ENCODE measurements at regions not wholly inside any gene's neighbourhood (a gene's known extent, or its start where the extent isn't known, plus 50 kb on each side); places are given as distances from the start of the nearest gene placed in this dataset.

GRCh38 chr21:33121715-33122475 is 52.0 kb downstream of the OLIG1 start:
- H3K27me3 ChIP-seq (ENCODE audit: control insufficient read depth in 4 of 4, insufficient read depth in 4 of 4, low read length in 3 of 4): peaks cover 0 to 7% (median 1%) of the 10 kb centered on the region in 4 donors
- DNase-seq (ENCODE audit: low spot score): no peak

GRCh38 chr21:33122507-33122906 is 52.6 kb downstream of the OLIG1 start:
- Histone ChIP-seq H3K27ac (ENCODE audit: low read depth in 1 of 2, low read length in 2 of 2) (no peak overlapping the region), H3K9me3 (ENCODE audit: control insufficient read depth in 4 of 4, low read length in 3 of 4) (no peaks in the 10 kb centered on the region), H3K27me3 (ENCODE audit: control insufficient read depth in 4 of 4, insufficient read depth in 4 of 4, low read length in 3 of 4) (peaks cover 0 to 8% (median 1%) of the 10 kb centered on the region in 4 donors), H3K36me3 (ENCODE audit: control insufficient read depth in 4 of 4, insufficient read depth in 3 of 4, low read depth in 1 of 4, low read length in 3 of 4) (no peaks in the 10 kb centered on the region), H3K9ac (ENCODE audit: low read depth in 1 of 2, low read length in 2 of 2) (no peak overlapping the region), H3K4me1 (ENCODE audit: control insufficient read depth in 4 of 4, insufficient read depth in 4 of 4, low read length in 3 of 4) (peaks cover 0 to 6% (median 4%) of the 10 kb centered on the region in 4 donors), H3K4me3 (ENCODE audit: low read depth in 1 of 3, low read length in 3 of 3) (no peak overlapping the region)
- no peak for DNase-seq (ENCODE audit: low spot score)
- TF ChIP-seq GABPA (IDR thresholded peaks at IDR 0.05 in 1 of 2, conservative IDR thresholded peaks at IDR 0.05 in 1 of 2): no peak
- no peak for TF ChIP-seq YY1 (IDR thresholded peaks at IDR 0.05)
- TF ChIP-seq JUND (IDR thresholded peaks at IDR 0.05): no peak
- TF ChIP-seq RXRA (IDR thresholded peaks at IDR 0.05): no peak
- no peak for TF ChIP-seq NR2F2 (IDR thresholded peaks at IDR 0.05)
- TF ChIP-seq FOXA1 (IDR thresholded peaks at IDR 0.05): no peak
- TF ChIP-seq REST (IDR thresholded peaks at IDR 0.05): no peak
- no peak for TF ChIP-seq RAD21 (IDR thresholded peaks at IDR 0.05)
- no peak for TF ChIP-seq ZBTB33 (IDR thresholded peaks at IDR 0.05)
- TF ChIP-seq CTCF (IDR thresholded peaks at IDR 0.05; ENCODE audit: low read depth, low read length, missing input control): no peak
- TF ChIP-seq HNF4G (IDR thresholded peaks at IDR 0.05): no peak
- no peak for TF ChIP-seq MAX (IDR thresholded peaks at IDR 0.05)
- TF ChIP-seq HNF4A (conservative IDR thresholded peaks at IDR 0.05): no peak
- TF ChIP-seq TAF1 (conservative IDR thresholded peaks at IDR 0.05): no peak
- no peak for TF ChIP-seq FOXA2 (IDR thresholded peaks at IDR 0.05)
- TF ChIP-seq EGR1 (IDR thresholded peaks at IDR 0.05; ENCODE audit: low read depth in 2 of 2): no peak
- no peak for TF ChIP-seq SP1 (IDR thresholded peaks at IDR 0.05)
- TF ChIP-seq ATF3 (IDR thresholded peaks at IDR 0.05): no peak
- 87% methylated on average over 6 of the region's 6 CpGs for WGBS

More at GRCh38 chr21:33121715-33122475, 52.0 kb downstream of the OLIG1 start:
- WGBS: 87% methylated on average over 13 of the region's 13 CpGs
- Histone ChIP-seq H3K27ac (ENCODE audit: low read depth in 1 of 2, low read length in 2 of 2) (no peak overlapping the region), H3K9me3 (ENCODE audit: control insufficient read depth in 4 of 4, low read length in 3 of 4) (no peaks in the 10 kb centered on the region), H3K4me1 (ENCODE audit: control insufficient read depth in 4 of 4, insufficient read depth in 4 of 4, low read length in 3 of 4) (peaks cover 0 to under 1% (median under 1%) of the 10 kb centered on the region in 4 donors), H3K4me3 (ENCODE audit: low read depth in 1 of 3, low read length in 3 of 3) (no peak overlapping the region), H3K9ac (ENCODE audit: low read depth in 1 of 2, low read length in 2 of 2) (no peak overlapping the region), H3K36me3 (ENCODE audit: control insufficient read depth in 4 of 4, insufficient read depth in 3 of 4, low read depth in 1 of 4, low read length in 3 of 4) (no peaks in the 10 kb centered on the region)
- TF ChIP-seq FOXA1 (IDR thresholded peaks at IDR 0.05): no peak
- TF ChIP-seq RXRA (IDR thresholded peaks at IDR 0.05): no peak
- no peak for TF ChIP-seq EGR1 (IDR thresholded peaks at IDR 0.05; ENCODE audit: low read depth in 2 of 2)
- TF ChIP-seq NR2F2 (IDR thresholded peaks at IDR 0.05): no peak

Measured in liver (tissue), 8 donors.